Keratinocyte (primary cell): ENCODE measurements at regions not wholly inside any gene's neighbourhood (a gene's known extent, or its start where the extent isn't known, plus 50 kb on each side); places are given as distances from the start of the nearest gene placed in this dataset.

Experiments used
- DNase-seq: peaks from one replicate; pipeline ENCODE4 v3.0.0-alpha.2; 2011; ENCODE audit warnings: low read depth, missing footprints, low spot score
- FAIRE-seq: peaks from 2 replicates; lab custom pipeline; 2011; peaks lifted over from hg19 to GRCh38; lab: Jason Lieb, UNC
- H2AFZ ChIP-seq: 2 replicates; pipeline ENCODE4 v1.6.0; 2012; ENCODE audit warnings: low read length, control low read depth, inconsistent platforms; ENCODE audit not compliant: control insufficient read depth
- H3K27ac ChIP-seq: 2 replicates; pipeline ENCODE4 v1.5.1; 2011; ENCODE audit warnings: low read length; ENCODE audit not compliant: control insufficient read depth, insufficient read depth
- H3K27me3 ChIP-seq: 3 replicates; pipeline ENCODE4 v1.6.0; 2011; ENCODE audit warnings: low read length; ENCODE audit not compliant: control insufficient read depth, insufficient read depth; ENCODE audit errors: extremely low read depth
- H3K36me3 ChIP-seq, 2 experiments: 2 replicates in 1 of 2; 3 replicates in 1 of 2; pipeline ENCODE4 v1.5.1; 2011; ENCODE audit warnings: low read length in 2 of 2, mild to moderate bottlenecking in 1 of 2; ENCODE audit not compliant: control insufficient read depth in 2 of 2, insufficient read depth in 2 of 2; ENCODE audit errors: extremely low read depth in 1 of 2
- H3K4me1 ChIP-seq: 3 replicates; pipeline ENCODE4 v1.5.1; 2011; ENCODE audit warnings: low read length; ENCODE audit not compliant: control insufficient read depth, insufficient read depth; ENCODE audit errors: extremely low read depth
- H3K4me2 ChIP-seq: 3 replicates; pipeline ENCODE4 v1.6.0; 2011; ENCODE audit warnings: low read depth, low read length; ENCODE audit not compliant: control insufficient read depth, insufficient read depth; ENCODE audit errors: extremely low read depth
- H3K4me3 ChIP-seq, 3 experiments: fragments of 200-600 bp in 1 of 3; sonication (generic) in 1 of 3; 2 replicates in 2 of 3; 3 replicates in 1 of 3; pipeline ENCODE4 v1.5.1; 2011 to 2016; ENCODE audit warnings: low read length in 3 of 3, mild to moderate bottlenecking in 3 of 3, control low read depth in 2 of 3, inconsistent platforms in 1 of 3, low read depth in 1 of 3, mixed read lengths in 1 of 3, mixed run types in 1 of 3, moderate library complexity in 1 of 3; ENCODE audit not compliant: control insufficient read depth in 2 of 3, insufficient read depth in 2 of 3; ENCODE audit errors: extremely low read depth in 1 of 3
- H3K79me2 ChIP-seq: 2 replicates; pipeline ENCODE4 v1.6.0; 2012; ENCODE audit warnings: low read length; ENCODE audit not compliant: control insufficient read depth, insufficient read depth
- H3K9ac ChIP-seq: 3 replicates; pipeline ENCODE4 v1.6.0; 2011; ENCODE audit warnings: low read length; ENCODE audit not compliant: control insufficient read depth, insufficient read depth; ENCODE audit errors: extremely low read depth
- H3K9me1 ChIP-seq: 3 replicates; pipeline ENCODE4 v1.6.0; 2011; ENCODE audit warnings: low read length; ENCODE audit not compliant: control insufficient read depth, insufficient read depth; ENCODE audit errors: extremely low read depth
- H3K9me3 ChIP-seq: 2 replicates; pipeline ENCODE4 v1.5.1; 2012; ENCODE audit warnings: low read depth, low read length; ENCODE audit not compliant: control insufficient read depth
- H4K20me1 ChIP-seq: 3 replicates; pipeline ENCODE4 v1.6.0; 2011; ENCODE audit warnings: low read length; ENCODE audit not compliant: control insufficient read depth, insufficient read depth; ENCODE audit errors: extremely low read depth
- EZH2 ChIP-seq: IDR thresholded peaks from one replicate; pipeline ENCODE4 v1.6.1; 2012; ENCODE audit warnings: inconsistent platforms, mild to moderate bottlenecking, low read length, moderate library complexity
- dilution Hi-C: fragments of 300-500 bp; cut with MboI; formaldehyde crosslinking; loops from one replicate; pipeline ENCODE4 v1.7.0; 2020; ENCODE audit warnings: low sequenced_read_pairs; ENCODE audit not compliant: extremely low pct_ligation_motif_present
- TF ChIP-seq, protein P1 (sequence below), 3 experiments: IDR thresholded peaks in 1 of 3; conservative IDR thresholded peaks in 1 of 3; optimal IDR thresholded peaks in 1 of 3; 2 replicates in 2 of 3; 3 replicates in 1 of 3; pipeline versions ENCODE3 to v1.5.1; 2011; ENCODE audit warnings: low read length in 3 of 3, mild to moderate bottlenecking in 3 of 3, moderate library complexity in 2 of 3, control low read depth in 1 of 3, inconsistent platforms in 1 of 3; ENCODE audit not compliant: insufficient read depth in 2 of 3; ENCODE audit errors: extremely low read depth in 1 of 3

DNA sequence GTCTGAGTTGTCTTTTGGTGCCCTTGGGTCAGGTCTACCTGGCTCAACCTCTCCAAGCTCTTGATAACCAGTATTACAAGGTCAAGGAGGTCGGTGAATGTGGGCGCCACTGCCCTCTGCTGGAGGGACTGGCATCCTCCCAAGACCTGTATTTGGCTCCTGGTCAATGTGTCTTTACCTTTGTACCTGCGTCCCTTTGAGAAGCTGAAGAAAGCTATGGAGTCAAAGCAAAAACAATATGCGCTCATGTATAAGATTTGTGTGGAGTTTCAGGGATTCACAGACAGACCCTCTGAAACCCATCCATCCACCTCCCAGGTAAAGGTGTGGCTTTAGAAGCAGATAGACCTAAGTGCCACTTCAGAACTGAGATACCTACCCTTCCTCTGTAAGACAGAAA is 61.8 kb upstream of the NBL1 start:
- no peaks in the 10 kb centered on the region for H3K4me1 ChIP-seq
- no peak overlapping the region for H3K9ac ChIP-seq
- H3K4me3 ChIP-seq: no peak overlapping the region
- DNase-seq: no peak
- H3K27me3 ChIP-seq: peaks cover under 1% of the 10 kb centered on the region
- no peak overlapping the region for H3K27ac ChIP-seq
- TF ChIP-seq, protein P1, sequence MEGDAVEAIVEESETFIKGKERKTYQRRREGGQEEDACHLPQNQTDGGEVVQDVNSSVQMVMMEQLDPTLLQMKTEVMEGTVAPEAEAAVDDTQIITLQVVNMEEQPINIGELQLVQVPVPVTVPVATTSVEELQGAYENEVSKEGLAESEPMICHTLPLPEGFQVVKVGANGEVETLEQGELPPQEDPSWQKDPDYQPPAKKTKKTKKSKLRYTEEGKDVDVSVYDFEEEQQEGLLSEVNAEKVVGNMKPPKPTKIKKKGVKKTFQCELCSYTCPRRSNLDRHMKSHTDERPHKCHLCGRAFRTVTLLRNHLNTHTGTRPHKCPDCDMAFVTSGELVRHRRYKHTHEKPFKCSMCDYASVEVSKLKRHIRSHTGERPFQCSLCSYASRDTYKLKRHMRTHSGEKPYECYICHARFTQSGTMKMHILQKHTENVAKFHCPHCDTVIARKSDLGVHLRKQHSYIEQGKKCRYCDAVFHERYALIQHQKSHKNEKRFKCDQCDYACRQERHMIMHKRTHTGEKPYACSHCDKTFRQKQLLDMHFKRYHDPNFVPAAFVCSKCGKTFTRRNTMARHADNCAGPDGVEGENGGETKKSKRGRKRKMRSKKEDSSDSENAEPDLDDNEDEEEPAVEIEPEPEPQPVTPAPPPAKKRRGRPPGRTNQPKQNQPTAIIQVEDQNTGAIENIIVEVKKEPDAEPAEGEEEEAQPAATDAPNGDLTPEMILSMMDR (optimal IDR thresholded peaks at IDR 0.05 in 1 of 3, IDR thresholded peaks at IDR 0.05 in 1 of 3, conservative IDR thresholded peaks at IDR 0.05 in 1 of 3; ENCODE audit: extremely low read depth in 1 of 3, insufficient read depth in 2 of 3, low read length in 3 of 3): peak; percentile 83 to 88 (median 86)
- TF ChIP-seq EZH2: no peak
- H4K20me1 ChIP-seq: no peaks in the 10 kb centered on the region
- H2AFZ ChIP-seq: no peak overlapping the region
- no peaks in the 10 kb centered on the region for H3K9me3 ChIP-seq
- no peak overlapping the region for H3K4me2 ChIP-seq
- H3K79me2 ChIP-seq: no peaks in the 10 kb centered on the region
- dilution Hi-C loops: no loop called here
- no peaks in the 10 kb centered on the region for H3K9me1 ChIP-seq
- peak; percentile 69 for FAIRE-seq
- no peaks in the 10 kb centered on the region for H3K36me3 ChIP-seq

DNA sequence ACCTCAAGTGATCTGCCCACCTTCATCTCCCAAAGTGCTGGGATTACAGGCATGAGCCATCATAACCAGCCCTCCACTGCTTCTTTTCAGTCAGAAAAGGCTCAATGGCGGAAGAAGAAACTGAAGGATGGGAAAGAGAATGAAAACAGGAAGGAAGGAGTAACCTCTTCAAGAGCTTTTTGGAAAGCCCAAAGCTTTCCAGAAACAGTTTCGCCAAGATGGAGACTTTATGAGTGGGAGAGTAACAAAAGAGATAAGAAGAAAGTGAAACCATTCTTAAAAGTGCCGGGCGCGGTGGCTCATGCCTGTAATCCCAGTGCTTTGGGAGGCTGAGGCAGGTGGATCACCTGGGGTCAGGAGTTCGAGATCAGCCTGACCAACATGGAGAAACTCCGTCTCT is 62.7 kb upstream of the NBL1 start:
- peaks cover 4% of the 10 kb centered on the region for H3K27me3 ChIP-seq
- H2AFZ ChIP-seq: no peak overlapping the region
- no peaks in the 10 kb centered on the region for H3K79me2 ChIP-seq
- dilution Hi-C loops: no loop called here
- no peak for TF ChIP-seq EZH2
- TF ChIP-seq, protein P1 (optimal IDR thresholded peaks at IDR 0.05 in 1 of 3, IDR thresholded peaks at IDR 0.05 in 1 of 3, conservative IDR thresholded peaks at IDR 0.05 in 1 of 3; ENCODE audit: extremely low read depth in 1 of 3, insufficient read depth in 2 of 3, low read length in 3 of 3): no peak
- no peak overlapping the region for H3K9ac ChIP-seq
- no peaks in the 10 kb centered on the region for H3K36me3 ChIP-seq
- H3K9me3 ChIP-seq: no peaks in the 10 kb centered on the region
- H4K20me1 ChIP-seq: no peaks in the 10 kb centered on the region
- H3K4me3 ChIP-seq: no peak overlapping the region
- H3K4me1 ChIP-seq: no peaks in the 10 kb centered on the region
- no peak for DNase-seq
- no peak overlapping the region for H3K4me2 ChIP-seq
- H3K9me1 ChIP-seq: no peaks in the 10 kb centered on the region
- no peak for FAIRE-seq
- no peak overlapping the region for H3K27ac ChIP-seq
